ENCODE measurements at regions not wholly inside any gene's neighbourhood (a gene's known extent, or its start where the extent isn't known, plus 50 kb on each side); places are given as distances from the start of the nearest gene placed in this dataset.

GRCh38 chr9:27785714-27786100 is 212.4 kb upstream of the C9orf72 start:
- no peak overlapping the region for H3K4me2 ChIP-seq (ENCODE audit: insufficient read depth, low read length)
- intact Hi-C loops (cut with micrococcal nuclease) (no loop called here), dilution Hi-C loops (cut with MboI; ENCODE audit: extremely low pct_ligation_motif_present, low sequenced_read_pairs) (no loop called here)
- no TSS peak for BruUV-seq (replicated peaks)
- no peaks in the 10 kb centered on the region for H3K27me3 ChIP-seq (ENCODE audit: control insufficient read depth in 2 of 2, insufficient read depth in 2 of 2, low read length in 2 of 2)
- H3K27ac ChIP-seq (ENCODE audit: insufficient read depth, low read depth, low read length) = no peak overlapping the region
- H4K20me1 ChIP-seq (replicated peaks; ENCODE audit: control insufficient read depth, extremely low read depth, insufficient read depth, low read length) = no peaks in the 10 kb centered on the region
- ChIA-PET CTCF (no interaction called here), POLR2A (no interaction called here)
- no peak for FAIRE-seq
- H3K9ac ChIP-seq (replicated peaks; ENCODE audit: extremely low read depth, insufficient read depth, low read length) = no peak overlapping the region
- H3K4me3 ChIP-seq (replicated peaks in 1 of 3; ENCODE audit: insufficient read depth in 1 of 3, low read depth in 1 of 3, low read length in 3 of 3) = no peak overlapping the region
- no peaks in the 10 kb centered on the region for H3K36me3 ChIP-seq (ENCODE audit: control insufficient read depth in 2 of 2, extremely low read depth in 1 of 2, insufficient read depth in 2 of 2, low read length in 2 of 2)
- TF ChIP-seq GATA2 (IDR thresholded peaks at IDR 0.05; ENCODE audit: insufficient read depth, insufficient read length, low read depth, low read length) = no peak
- TF ChIP-seq MYC (IDR thresholded peaks at IDR 0.05; ENCODE audit: low read depth, low read length) = no peak
- no peak for TF ChIP-seq JUN (IDR thresholded peaks at IDR 0.05; ENCODE audit: borderline replicate concordance, insufficient read depth, insufficient read length, low read depth)
- TF ChIP-seq FOS (IDR thresholded peaks at IDR 0.05; ENCODE audit: borderline replicate concordance, insufficient read depth, low read length) = no peak
- no peak for TF ChIP-seq POLR2A (IDR thresholded peaks at IDR 0.05; ENCODE audit: low read depth, low read length)
- no peak for TF ChIP-seq EZH2 (IDR thresholded peaks at IDR 0.05; ENCODE audit: borderline replicate concordance, low read depth, low read length, severe bottlenecking)
- no peak for TF ChIP-seq MAX (IDR thresholded peaks at IDR 0.05; ENCODE audit: insufficient read depth, insufficient read length)
- TF ChIP-seq POLR2AphosphoS5 (IDR thresholded peaks at IDR 0.05; ENCODE audit: insufficient read depth, low read depth, low read length) = no peak
- TF ChIP-seq CTCF (IDR thresholded peaks at IDR 0.05; ENCODE audit: extremely low read depth in 1 of 2, insufficient read depth in 1 of 2, low read depth in 1 of 2, low read length in 2 of 2) = no peak
- no peaks in the 10 kb centered on the region for H3K9me3 ChIP-seq (replicated peaks; ENCODE audit: control insufficient read depth, insufficient read depth, low read length)
- H2AFZ ChIP-seq (ENCODE audit: low read depth, low read length) = no peak overlapping the region
- H3K79me2 ChIP-seq (ENCODE audit: control insufficient read depth, insufficient read depth, low read length) = no peaks in the 10 kb centered on the region
- no peak for DNase-seq (ENCODE audit: low read depth, low spot score)
- no peaks in the 10 kb centered on the region for H3K9me1 ChIP-seq (replicated peaks; ENCODE audit: control insufficient read depth, extremely low read depth, insufficient read depth, low read length)
- no peaks in the 10 kb centered on the region for H3K4me1 ChIP-seq (ENCODE audit: control insufficient read depth, extremely low read depth, insufficient read depth, low read length)
